GM18870 (cell line): ENCODE measurements at regions not wholly inside any gene's neighbourhood (a gene's known extent, or its start where the extent isn't known, plus 50 kb on each side); places are given as distances from the start of the nearest gene placed in this dataset.

Source experiments
- ATAC-seq: cut with Tn5 transposase; IDR thresholded peaks from one replicate; pipeline ENCODE4 v1.9.1; 2021; ENCODE audit warnings: moderate library complexity; ENCODE audit not compliant: unreplicated experiment

DNA sequence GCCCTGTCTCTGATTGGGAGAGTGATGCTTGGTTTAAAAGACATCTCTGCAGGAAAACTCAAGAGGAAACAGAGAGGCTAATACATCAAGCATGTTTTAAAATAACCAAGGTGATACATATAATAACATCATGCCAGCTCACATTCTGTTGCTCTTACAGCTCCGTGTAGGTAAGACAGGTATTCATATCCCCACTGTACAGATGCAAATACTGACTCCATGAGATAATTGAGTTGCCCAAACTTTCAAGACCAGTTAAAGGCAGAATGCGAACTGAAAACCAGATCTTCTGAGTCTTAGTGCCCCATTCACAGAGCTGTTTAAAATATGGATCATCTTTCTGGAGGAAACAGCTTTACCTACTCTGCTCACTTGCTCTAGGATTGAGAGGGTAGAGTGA is 214.0 kb downstream of the PIK3R1 start:
- ATAC-seq, result no peak

- no peak for ATAC-seq
These were observed 214.7 kb downstream of the PIK3R1 start for GRCh38 chr5:68430279-68430678.

- no peak for ATAC-seq
These were observed 215.6 kb downstream of the PIK3R1 start for GRCh38 chr5:68431186-68431585.

- no peak for ATAC-seq
These were observed 216.2 kb downstream of the PIK3R1 start for GRCh38 chr5:68431601-68432337.

GRCh38 chr5:68432682-68433081 is 217.1 kb downstream of the PIK3R1 start:
- no peak for ATAC-seq

DNA sequence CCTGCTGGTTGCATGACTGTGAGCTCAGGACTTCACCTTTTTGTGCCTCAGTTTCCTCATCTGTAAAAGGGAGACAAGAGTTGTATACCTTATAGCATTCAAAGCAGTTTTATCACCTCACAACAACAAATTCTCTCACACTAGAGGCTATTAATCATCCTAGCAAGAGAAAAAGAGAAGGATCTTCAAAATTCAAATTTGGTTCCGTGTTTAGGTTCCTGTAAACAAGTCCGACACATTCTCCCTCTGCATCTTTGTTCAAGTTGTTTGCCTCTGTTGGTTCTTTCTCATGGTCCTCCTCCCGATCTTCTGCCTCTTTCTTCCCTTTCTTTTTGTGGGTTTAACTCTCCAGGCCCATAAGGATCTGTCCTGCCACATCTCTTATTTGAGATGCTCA is 218.0 kb downstream of the PIK3R1 start:
- ATAC-seq, result no peak

DNA sequence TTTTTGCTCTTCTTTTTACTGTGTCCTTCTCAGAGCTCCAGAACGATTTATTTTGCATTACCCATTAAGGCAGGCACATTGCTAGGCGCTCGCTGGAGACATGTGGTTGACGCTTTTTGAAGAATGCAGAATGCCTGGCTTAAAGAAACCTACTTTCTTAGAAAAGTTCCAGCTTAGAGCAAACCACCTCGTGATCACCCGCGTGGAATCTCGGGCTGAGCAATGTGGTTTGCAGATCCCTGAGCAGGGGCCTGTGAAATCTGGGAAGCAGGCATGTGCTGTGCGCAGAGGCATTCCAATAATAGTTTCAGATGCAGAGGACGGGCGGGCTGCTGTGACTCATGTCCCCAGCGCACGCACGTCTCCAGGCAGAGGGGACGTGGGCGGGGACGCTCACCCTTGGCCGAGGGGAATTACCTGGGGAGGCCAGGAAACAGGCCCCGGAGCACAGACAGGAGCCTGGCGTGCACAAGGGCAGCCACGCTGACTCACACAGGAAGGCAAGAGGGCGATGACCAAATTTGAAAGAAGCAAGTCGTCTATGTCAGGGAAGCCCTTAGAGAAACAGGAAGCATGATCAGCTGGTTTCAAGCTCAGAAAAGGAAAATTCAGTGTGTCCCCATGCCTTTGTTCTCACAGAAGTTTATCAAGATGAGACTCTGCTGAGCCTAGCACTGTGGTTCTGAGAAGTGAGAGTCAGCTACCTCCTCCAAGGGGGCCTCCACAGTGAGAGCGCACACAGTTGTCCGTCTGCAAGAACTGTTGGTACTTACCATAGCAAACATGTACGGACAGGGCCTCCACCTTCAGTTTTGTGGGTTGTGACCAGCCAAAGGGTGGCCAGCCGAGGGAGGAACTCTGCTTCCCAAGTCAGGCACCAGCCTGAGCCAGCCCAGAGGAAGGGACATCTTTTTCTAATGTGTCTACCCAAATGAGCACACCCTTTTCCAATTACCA is 218.6 kb downstream of the PIK3R1 start:
- peak; percentile 97 for ATAC-seq

- ATAC-seq, result no peak
These were observed 220.1 kb downstream of the PIK3R1 start for GRCh38 chr5:68435611-68436010.

GRCh38 chr5:68436686-68437520 is 221.3 kb downstream of the PIK3R1 start:
- ATAC-seq, result no peak

DNA sequence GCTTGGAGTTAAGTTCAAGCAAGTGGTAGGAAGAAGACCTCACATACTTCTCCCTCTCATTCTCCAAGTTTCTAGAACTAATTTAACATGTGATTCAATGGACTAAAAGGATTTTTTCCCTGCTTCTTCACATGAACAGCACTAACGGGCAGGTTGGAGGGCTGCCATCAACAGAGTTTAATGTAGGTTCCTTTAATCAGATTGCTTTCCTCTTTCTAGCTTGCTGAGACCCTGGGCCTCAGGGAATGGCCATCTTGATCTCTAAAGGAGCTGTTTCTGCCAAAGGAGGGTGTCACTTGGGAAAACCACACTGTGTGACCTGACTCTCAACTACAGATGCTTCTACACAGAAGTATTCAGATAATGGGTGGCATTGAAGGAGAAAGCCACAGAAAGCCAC is 223.3 kb downstream of the PIK3R1 start:
- ATAC-seq, result no peak

DNA sequence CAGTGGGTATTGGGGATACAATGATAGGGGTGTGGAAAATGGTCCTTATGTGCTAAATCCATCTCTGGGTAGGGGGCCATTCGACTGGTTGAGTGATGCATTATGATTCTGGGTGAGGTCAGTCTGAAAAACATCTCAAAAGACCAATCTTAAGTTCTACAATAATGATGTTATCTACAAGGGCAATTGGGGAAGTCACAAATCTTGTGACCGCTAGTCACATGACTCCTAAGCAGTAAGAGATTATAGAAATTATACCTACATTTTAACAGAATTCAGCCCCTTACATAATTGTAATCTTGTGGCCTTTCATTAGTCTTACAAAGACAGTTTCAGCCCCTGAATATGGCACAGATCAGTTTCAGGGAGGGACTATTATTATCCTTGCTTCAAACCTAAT is 224.7 kb downstream of the PIK3R1 start:
- ATAC-seq, result no peak

- no peak for ATAC-seq
These were observed 225.1 kb downstream of the PIK3R1 start for GRCh38 chr5:68440651-68441050.

GRCh38 chr5:68441309-68442073 is 225.9 kb downstream of the PIK3R1 start:
- ATAC-seq, result no peak

DNA sequence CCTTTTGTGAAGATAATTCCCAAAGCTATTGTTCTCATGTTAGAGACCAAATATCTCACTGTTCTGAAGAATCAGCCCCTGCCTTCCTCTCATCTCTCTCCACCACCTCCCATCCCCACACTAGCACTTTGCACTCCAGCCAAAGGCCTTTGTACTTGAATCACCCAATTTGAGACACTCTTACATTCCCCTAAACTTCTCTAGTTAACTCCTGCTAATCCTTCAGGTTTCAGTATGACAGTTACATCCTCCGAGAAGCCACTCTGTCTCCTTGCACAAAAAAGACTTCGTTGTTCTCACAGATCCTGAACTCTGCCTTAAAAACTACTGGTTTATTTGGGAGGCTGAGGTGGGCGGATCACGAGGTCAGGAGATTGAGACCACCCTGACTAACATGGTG is 227.5 kb downstream of the PIK3R1 start:
- ATAC-seq, result no peak

GRCh38 chr5:68444048-68444447 is 228.5 kb downstream of the PIK3R1 start:
- no peak for ATAC-seq

GRCh38 chr5:68444833-68445232 is 229.3 kb downstream of the PIK3R1 start:
- no peak for ATAC-seq

GRCh38 chr5:68445257-68446069 is 229.9 kb downstream of the PIK3R1 start:
- ATAC-seq, result no peak

- ATAC-seq, result no peak
These were observed 230.5 kb downstream of the PIK3R1 start for GRCh38 chr5:68446070-68446357.

- ATAC-seq, result peak; percentile 83
These were observed 230.9 kb downstream of the PIK3R1 start for GRCh38 chr5:68446487-68446894.
